Epithelial cell of proximal tubule (primary cell): ENCODE measurements at regions not wholly inside any gene's neighbourhood (a gene's known extent, or its start where the extent isn't known, plus 50 kb on each side); places are given as distances from the start of the nearest gene placed in this dataset.

Source experiments
- DNase-seq: peaks from one replicate; pipeline ENCODE4 v3.0.0-alpha.2; 2011; ENCODE audit warnings: low read depth
- H3K4me3 ChIP-seq: 2 replicates; pipeline ENCODE4 v1.5.1; 2011; ENCODE audit warnings: low read depth, mild to moderate bottlenecking, low read length
- CTCF ChIP-seq: conservative IDR thresholded peaks from 2 replicates; pipeline ENCODE4 v1.5.1; 2012; ENCODE audit warnings: low read depth, mild to moderate bottlenecking, low read length

GRCh38 chr5:13027874-13028273, 916.6 kb downstream of the DNAH5 start:
- no peak overlapping the region for H3K4me3 ChIP-seq
- DNase-seq = no peak
- TF ChIP-seq CTCF = no peak

DNA sequence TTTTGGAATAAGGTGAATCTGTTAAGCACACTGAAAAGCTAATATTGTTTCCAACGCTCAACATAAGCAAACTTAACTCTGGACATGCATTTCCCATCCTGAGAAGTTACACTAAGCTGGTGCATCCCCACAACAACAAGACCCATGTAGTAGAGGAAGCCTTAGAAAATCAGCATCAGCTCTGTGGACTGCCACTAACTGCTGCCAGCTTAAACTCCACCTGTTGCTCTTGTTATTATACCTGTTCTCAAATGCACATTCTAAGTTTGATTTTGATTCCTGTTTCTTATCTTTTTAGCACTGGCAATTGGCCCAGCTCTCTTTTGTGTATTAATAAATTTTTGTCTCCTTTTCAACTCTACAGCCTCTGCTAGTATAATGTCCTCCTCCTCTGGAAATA, 924.8 kb downstream of the DNAH5 start:
- TF ChIP-seq CTCF = no peak
- no peak overlapping the region for H3K4me3 ChIP-seq
- DNase-seq = no peak

DNA sequence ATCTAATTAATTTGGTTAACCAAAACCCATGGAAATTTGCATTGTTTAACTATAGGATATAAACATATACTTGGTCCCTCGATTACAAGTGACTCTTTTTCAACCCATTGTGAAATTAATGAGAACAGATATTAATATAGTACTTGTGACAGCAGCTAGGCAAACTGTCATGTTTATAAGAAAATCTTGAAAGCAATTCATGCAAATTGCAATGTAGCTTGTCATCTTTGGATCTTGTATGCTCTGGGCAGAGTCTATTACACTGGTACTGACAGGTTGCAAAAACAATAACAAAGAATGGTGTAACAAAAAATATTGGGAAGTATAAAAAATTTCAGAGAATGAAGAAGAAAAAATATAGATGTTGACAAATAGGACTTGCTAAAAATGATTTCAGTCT, 941.0 kb downstream of the DNAH5 start:
- no peak for TF ChIP-seq CTCF
- no peak for DNase-seq
- no peak overlapping the region for H3K4me3 ChIP-seq

DNA sequence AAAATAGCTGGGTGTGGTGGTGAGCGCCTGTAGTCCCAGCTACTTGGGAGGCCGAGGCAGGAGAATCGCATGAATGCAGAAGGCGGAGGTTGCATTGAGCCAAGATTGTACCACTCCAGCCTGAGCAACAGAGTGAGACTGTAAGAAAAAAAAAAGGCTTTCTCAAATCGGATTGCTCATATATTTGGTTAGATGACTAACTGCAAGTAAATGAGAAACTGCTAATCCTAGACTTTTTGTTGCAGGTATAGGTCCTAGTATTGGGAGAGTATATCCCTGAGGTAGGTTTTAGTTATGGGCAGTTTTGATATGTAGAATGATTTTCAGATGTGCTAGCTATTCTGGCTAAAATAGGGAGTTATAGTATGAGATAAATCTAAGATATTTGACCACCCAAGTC, 944.8 kb downstream of the DNAH5 start:
- no peak overlapping the region for H3K4me3 ChIP-seq
- DNase-seq = no peak
- no peak for TF ChIP-seq CTCF

DNA sequence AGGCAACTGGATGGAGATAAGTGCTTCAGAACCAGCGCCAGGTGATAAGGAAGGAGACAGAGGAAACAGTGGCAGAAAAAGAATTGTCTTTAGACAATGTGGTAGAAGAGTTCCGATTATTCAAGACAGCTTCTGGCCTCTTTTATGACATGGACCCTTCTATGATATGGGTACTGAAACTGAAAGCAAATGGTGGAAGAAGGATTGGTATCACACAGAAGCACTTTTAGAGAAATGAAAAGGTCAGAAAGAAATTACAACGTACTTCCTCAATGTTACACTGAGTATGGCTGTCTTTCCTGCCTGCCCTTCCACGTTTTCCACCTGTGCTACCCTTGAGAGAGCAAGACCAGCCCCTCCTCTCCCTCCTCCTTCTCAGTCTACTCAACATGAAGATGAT, 959.3 kb downstream of the DNAH5 start:
- no peak for DNase-seq
- no peak overlapping the region for H3K4me3 ChIP-seq
- TF ChIP-seq CTCF = no peak

DNA sequence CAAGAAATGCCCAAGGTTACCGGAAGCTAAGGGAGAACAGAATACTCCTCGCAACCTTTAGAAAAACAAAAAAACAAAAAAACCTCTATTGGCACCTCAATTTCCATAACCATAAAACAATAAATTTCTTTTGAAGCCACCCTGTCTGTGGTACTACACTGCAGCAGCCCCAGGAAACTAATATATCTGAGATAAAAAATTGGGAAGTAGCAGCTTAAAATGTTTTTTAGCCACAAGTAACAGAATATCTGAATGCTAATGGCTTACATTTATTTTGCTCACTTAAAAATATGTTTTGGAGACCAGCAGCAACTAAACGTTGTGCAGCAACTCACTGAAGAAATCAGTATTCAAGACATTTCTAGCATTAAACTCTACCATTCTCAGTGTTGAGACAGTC, 969.6 kb downstream of the DNAH5 start:
- no peak overlapping the region for H3K4me3 ChIP-seq
- TF ChIP-seq CTCF = no peak

DNA sequence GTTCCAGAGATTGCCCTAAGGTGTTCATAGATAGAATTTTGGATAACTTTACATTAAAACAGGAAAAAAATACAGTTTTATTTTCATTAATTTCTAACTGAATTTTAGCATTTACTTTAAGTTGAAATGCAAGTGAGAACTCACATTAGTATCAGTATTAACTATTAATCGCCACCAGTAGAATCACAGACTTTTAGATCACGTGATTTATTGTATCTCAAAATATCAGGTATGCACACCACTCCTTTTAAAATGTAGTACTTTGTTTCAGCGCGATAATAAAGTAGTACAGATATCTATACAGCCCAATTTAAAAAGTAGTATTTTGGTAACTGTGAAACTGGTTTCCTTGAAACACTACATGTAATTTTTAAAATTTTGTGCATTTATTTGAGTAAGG, 978.7 kb downstream of the DNAH5 start:
- no peak overlapping the region for H3K4me3 ChIP-seq
- TF ChIP-seq CTCF = no peak
- DNase-seq = no peak

More for the DNA sequence above, 969.6 kb downstream of the DNAH5 start:
- no peak for DNase-seq
